ENCODE measurements at regions not wholly inside any gene's neighbourhood (a gene's known extent, or its start where the extent isn't known, plus 50 kb on each side); places are given as distances from the start of the nearest gene placed in this dataset.
A peak's percentile ranks its signal among the peaks of the same experiment; 100 is the strongest.

DNA sequence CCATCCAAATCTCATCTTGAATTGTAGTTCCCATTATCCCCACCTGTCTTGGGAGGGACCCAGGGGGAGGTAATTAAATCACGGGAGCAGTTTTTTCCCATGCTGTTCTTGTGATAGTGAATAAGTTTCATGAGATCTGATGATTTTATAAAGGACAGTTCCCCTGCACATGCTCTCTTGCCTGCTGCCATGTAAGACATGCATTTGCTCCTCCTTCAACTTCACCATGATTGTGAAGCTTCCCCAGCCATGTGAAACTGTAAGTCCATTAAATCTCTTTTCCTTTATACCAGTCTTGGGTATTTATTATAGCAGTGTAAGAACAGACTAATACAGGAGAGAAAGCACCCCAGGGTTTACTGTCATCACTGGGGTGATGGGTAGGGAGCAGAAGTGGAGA lies 220.4 kb upstream of the NUDT4 start:
- no peak for DNase-seq

DNA sequence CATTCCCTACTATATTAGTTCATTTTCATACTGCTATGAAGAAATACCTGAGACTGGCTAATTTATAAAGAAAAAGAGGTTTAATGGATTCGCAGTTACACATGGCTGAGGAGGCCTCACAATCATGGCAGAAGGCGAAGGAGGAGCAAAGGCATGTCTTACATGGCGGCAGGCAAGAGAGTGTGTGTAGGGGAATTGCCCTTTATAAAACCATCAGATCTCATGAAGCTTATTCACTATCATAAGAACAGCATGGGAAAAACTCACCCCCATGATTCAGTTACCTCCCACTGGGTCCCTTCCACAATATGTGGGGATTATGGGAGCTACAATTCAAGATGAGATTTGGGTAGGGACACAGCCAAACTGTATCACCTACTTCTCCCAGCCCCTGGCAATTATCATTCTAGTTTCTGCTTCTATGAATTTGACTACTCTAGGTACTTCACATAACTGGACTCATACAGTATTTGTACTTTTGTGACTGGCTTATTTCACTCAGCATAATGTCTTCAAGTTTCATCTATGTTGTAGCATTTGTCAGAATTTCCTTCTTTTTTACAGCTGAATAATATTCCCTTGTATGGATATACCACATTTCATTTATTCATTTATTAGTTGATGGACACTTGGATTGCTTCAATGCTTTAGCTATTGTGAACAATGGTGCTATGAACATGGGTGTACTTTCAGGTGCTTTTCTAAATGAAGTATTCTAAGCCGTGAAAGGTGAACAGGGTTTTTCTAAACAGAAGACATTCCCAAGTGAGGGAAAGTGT lies 219.5 kb upstream of the NUDT4 start:
- DNase-seq: no peak

DNA sequence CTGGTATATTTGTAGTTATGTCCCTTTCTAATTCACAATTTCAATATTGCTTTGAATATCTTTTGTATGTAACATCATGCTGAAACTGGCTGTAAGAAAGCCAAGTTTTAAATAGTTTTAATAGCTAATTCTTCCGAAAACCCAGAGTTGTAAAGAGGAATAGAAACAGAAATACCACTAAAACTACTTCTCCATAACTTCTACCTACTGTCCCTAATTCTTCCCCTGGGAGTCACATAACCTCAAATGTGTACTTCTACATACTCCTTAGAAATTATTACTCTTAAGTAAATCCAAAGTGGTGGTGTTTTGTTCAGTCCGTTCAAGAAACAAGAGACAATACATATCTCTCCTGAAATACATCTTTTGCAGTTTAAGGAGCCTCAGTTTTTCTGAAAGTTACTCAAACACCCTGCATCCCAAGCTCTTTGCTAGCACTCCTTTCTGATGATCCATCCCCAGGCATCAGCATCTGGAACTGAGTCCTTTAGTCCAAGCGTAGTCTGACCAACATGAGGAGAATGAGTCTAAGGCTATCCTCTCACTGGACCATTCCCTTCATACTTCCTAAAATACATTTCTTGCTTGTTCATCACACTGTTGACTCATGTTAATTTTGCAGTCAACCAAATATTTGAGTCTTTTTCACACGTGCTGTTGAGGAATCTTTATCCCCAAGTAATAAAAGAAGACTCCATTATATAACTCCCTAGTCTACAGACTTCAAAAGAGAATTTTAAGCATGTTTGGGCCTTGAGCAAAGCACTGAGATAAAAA lies 214.3 kb upstream of the NUDT4 start:
- DNase-seq: no peak

DNA sequence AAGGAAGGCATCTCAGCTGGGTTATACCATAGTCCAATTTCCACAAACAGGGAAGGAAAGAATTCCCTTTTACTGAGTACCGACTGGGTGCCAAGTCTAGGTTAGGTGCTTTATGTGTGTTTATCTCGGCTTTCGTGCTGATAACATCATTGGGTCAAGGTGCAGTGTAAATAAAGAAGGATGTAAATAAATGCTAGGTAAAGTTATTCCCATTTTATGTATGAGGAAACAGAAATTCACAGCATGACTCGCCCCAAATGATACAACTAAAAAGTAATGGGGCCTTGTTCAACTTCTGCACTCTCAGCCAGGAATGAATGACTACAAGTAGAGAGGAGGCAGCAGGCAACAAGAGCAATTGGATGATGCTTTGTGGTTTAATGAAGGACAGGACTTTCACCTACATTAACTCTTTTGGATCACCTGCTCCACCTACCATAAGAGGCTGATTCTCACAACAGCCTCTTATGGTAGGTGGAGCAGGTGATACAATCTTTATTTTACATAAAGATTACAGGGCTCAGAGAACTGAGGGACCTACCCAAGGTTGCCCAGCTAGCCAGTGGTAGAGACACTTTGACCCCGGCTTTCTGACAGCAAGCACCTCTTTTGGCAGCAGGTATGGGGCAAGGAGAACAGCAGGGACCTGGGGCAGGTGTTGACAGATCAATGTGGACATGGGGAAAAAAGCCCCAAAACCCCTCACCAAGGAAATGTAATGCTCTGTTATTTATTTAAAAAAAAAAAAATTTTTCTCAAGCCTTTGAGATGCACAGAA lies 213.4 kb upstream of the NUDT4 start:
- no peak for DNase-seq

DNA sequence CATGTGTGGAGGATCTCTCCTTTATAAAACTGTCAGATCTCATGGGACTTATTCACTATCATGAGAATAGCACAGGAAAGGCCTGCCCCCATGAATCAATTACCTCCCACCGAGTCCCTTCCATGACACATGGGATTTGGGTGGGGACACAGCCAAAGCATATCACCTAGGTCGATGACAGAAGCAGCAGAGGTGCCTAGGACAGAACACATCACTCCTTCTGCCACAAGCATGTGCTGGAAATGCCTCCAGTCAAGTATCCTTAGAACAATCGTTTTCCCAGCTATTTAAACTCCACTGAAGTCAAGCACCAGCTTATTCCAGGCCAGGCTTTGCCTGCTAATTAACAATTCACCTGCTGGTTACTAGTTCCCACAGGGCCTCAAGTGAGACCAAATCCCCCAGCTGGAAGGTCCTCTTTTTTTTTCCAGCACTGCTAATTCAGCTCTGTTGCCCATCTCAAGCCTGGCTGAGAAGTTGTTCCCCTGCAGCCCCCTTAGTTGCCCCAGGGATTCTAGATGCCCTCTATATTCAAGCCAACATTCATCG lies 212.3 kb upstream of the NUDT4 start:
- no peak for DNase-seq

DNA sequence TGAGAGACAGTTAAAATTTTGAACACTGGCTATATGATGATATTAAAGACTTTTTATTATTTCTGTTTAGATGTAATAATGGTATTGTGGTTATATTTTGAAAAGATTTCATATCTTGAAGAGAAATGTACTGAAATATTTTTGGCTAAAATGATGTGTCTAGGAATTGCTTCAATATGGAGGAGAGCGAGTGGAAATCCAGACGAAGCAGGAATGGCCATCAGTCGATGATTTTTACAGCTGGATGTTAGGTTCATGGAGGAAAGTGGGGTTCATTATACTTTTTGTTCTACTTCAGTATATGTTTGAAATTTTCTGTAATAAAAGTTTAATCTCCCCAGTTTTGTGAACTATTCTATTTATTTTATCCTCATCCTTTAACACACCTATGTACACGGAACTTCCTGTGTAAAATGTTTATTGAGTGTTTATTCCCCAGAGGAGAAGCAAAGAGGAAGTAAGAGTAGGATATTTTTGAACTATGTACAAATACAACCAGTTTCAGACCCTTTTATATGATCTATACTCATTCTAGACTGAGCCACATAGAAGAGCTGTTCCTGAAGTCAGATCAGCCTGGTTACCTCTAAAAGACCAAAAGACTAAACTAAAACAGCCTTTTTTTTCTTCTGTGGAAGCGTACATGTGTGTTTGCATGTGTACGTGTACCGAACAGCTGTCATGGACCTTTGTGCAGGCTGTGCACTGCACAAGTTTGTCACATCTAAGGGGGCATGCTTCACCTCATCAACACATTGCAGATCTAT lies 211.0 kb upstream of the NUDT4 start:
- DNase-seq: no peak

DNA sequence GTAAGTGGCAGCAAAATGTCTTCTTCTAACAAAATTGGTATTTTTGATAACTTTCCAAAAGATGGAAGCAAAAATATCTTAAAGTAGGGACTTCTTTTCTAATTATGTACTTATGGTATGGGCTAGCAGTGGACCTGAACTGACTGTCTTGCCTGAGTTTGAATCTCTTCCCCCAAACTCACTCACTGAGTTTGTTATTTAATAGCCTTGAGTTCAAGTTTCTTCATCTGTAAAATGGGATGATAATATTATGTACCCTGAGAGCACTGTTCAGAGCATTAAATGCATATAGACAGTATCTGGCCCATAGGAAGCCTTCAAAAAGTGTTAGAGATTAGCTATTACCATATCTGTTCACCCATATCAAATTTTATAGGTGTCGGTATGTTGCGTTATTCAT lies 210.4 kb upstream of the NUDT4 start:
- no peak for DNase-seq

DNA sequence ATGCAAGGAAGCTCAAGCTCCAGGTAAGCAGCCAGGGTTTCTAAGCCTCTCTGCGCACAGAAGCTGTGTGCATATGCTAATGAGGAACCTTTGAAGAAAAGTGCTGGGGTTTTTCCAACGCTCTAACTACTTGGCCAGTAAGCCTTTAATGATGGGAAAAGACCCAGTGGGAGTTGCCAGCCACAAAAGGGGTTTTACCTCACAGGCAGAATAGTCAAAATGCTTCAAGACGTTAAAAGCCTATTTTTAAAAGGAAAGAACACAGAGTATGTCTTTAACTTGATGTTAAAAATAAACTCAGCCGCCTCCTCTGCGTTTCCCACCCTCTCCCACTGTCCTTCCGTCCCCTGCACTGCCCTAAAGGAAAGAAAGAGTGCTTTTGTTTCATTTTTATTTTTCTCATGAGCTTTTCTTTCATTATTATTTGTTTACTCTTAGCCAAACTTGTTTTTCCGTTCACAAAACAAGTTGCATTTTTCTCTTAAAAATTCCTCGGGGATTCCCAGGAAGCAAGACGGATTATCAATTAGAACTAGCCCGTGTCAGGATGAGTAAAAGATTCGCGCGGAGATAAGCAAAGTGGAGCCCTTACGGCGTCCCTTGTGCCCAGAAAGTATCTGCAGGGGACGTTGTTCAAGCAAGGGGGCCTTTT lies 209.8 kb upstream of the NUDT4 start:
- peak in 2 of 14 donors; percentile 6 to 11 for DNase-seq

DNA sequence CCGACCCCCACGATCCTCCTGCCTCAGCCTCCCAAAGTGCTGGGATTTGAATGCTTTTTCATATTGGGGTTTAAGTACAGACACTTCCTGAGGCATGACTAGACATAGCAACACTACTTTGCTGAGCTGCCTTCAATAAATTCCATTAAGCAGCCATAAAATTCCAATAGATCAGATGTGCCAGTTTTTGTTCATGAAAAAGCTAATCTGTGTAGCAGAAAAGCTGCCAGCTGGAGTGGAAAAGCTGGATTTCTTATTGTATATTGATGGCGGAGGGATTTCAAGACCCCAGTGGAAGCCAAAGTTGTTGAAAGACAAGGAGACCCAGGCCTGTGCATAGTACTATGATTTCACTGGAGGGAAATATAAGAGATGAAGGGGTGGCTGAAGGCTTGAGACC lies 209.0 kb upstream of the NUDT4 start:
- DNase-seq: no peak

DNA sequence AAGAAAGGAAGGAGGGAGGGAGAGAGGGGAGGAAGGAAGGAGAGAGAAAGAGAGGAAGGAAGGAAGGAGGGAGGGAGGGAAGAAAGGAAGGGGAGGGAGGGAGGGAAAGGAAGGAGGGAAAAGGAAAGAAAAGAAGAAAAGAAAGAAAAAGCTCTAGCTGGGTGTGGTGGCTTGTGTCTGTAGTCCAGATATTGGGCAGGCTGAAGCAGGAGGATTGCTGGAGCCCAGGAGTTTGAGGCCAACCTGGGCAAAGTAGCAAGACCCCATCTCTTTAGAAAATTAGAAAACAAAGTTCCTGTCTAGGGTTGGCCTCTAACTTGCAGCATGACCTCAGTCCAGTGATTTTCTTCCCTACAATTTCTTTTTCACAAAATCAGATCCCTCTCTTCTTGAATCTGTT lies 208.2 kb upstream of the NUDT4 start:
- DNase-seq: no peak

DNA sequence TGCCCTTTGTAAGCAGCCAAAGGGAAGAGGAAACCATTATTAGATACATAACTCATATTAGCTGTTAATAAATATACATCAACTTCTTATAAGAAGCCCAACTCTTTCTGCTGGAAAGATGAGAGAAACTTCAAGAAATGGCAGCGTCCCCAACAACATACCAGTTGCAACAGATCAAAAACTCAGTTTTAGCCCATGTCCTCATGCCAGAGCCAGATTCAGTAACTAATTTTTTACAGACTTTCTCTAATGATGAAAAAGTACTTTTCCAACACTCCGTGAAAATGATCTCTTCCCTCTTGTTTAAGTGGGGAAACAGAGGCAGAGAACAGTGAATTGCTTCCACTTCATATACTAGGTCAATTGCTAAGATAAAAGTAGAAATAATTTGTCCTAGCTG lies 206.8 kb upstream of the NUDT4 start:
- no peak for DNase-seq

DNA sequence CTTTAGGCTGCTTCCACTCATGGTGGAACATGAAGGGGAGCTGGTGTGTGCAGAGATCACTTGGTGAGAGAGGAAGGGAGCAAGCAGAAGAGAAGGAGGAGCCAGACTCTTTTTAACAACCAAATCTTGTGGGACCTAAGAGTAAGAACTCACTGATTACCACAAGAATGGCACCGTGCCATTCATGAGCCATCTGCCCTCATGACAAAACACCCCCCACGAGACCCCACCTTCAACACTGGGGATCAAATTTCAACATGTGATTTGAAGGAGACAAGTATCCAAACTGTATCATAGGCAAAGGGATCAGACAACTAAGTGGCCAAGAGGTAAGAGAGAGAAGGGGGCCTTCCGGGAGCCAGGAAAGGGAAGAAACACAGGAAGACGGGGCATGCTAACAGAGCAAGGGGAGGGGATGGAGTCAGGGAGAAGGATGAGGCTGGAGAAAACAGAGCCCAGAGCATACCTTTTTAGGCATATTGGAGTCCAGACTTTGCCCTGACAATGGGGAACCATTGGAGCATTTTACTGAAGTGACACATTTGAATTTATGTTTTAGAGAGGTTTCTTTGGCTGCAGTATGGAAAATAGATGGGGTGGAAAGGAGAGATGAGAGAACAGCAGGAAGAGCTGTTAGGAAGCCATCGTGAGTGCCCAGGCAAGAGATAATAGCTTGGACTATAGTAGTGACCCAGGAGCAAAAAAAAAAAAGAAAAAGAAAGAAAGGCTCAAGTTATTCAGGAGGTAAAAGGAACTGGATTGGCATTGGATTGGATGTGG lies 204.4 kb upstream of the NUDT4 start:
- DNase-seq: no peak

DNA sequence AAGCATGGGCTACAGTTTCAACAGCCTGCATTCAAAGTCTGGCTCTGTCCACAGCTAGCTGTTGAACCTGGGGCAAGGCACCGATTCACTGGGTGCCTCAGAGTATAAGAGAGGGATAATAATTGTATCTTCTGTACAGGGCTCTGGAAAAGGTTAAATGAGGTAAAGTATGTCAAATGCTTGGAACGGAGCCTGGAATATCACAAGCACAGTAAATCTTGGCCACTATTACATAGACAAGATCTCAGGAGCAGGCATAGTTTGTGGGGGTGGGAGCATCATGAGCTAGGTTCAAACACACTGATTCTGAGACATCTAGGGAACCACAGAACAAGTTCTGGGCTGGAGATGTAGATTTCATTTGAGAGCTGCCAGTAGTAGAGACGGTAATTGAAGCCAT lies 203.7 kb upstream of the NUDT4 start:
- no peak for DNase-seq

DNA sequence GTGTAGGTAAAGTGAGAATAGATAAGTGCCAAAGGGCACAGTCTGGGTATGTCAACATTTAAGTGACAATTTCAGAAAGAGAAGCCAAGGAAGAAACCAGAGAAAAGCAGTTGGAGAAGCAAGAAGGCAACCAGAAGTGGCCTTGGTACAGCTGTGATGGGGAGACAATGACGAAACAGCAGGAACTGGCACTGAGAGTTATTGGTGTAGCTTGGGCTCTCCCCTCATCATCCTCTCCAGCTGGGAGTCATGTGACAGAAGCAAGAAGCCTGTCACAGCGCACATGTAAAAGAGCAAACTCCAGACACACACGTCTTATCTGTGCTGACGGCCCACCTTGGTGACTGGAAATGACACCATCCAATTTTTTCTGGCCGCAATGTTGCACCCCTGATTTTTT lies 203.3 kb upstream of the NUDT4 start:
- no peak for DNase-seq

DNA sequence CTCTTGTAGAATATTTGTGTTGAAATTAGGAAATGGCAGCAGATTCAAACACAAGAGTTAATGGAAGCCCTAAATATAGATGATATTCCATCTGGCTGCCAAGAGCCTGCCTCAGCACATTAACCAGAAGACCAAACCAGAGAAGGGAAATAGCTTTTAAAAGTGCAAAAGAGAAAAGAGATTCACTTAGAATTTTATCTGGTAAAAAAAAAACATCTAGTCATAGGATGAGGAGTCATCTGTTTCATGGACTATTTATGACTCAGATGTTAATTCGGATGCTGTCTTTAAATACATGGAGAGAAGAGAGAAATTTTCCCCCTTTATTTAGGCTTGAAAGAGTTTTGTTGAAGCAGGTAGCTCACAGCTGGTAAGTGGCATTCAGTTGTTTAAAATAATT lies 201.6 kb upstream of the NUDT4 start:
- DNase-seq: no peak

DNA sequence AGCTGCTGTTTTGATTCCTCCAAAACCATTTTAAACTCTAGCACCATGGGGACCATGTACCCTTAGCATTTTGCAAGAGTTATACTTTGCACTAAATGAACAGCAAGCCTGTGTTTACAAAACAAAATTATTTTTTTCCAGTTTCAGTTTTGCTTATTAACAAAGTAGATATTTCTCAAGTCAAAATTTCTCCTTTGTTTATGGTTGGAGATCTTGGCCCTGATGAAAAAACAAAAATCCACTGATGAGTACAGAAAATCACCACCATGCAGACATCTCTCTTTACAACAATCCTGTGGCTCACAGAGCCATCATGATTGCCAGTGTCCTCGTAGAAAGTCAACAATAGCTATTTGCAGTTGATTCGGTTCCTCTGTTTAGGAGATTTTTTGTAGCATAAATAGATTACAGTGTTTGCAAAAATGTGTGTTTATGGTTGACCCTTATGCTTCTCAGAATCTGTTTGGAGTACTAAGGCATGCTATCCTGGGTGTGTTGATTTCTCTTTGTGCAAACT lies 201.1 kb upstream of the NUDT4 start:
- no peak for DNase-seq

DNA sequence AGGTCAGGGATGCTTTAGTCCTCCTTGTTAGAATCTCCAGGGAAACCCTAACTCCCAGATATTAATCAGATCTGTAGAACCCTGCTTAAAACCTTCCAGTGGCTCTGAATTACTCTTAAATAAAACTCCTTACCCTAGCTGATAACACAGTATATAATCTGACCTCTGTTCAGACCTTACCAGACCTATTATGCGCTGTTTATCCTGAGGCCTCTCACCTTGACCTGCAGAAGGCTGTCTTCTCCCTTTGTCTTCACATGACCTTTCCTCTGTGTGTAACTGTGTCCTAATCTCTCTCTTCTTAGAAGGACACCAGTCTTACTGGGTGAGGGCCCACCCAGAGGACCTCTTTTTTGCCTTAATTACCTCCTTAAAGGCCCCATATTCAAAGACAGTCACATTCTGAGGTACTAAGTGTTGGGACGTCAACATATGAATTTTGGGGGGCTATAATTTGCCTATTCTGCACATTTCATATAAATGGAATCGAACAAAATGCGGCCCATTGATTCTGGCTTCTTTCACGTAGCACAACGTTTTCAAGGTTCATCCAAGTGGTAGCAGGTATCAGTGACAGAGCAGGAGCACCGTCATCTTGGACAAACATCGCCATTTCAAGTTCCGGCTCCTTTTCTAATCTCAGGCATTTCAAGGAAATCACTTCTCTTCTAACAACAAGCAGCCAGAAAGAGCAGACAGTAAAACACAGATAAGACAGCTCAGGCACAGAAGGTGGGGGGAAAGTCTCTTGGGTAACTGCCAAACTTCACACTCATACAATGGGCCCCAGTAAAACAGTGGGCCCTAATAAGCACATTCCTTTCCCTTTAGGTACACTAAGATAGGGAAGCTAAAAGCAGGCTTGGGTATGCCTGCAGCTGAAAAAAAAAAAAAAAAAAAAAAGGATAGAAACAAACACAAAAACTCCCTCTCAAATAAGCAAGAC lies 200.2 kb upstream of the NUDT4 start:
- DNase-seq: no peak

DNA sequence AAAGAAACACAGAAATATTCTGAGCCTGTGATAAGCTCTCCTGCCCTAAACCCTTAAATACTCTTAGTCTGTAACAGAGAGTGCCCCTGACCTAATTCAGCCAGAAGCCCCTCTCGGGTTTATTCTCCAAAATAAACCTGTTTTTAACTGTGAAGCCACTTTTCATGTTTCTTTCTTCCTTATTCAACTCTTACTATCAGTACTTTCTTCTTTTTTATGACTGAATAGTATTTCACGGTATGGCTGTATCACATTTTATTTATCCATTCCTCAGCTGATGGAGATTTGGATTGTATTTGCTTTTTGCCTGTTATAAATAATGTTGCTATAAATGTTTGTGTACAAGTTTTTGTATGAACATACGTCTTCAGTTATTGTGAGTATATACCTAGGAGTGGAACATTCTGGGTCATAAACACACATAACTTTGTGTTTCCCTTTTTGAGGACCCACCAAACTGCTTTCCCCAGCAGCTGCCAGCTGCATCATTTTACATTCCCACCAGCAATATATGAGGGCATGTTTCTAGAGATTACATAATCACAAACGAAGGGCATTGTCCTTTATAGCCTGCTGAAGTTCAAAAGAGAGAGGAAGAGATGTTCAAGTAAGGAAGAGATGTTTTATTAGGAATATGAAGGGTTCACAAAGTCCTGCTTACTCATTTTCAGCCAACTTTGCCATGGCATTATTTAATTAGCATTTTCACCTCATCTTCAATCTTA lies 199.4 kb upstream of the NUDT4 start:
- DNase-seq: no peak

DNA sequence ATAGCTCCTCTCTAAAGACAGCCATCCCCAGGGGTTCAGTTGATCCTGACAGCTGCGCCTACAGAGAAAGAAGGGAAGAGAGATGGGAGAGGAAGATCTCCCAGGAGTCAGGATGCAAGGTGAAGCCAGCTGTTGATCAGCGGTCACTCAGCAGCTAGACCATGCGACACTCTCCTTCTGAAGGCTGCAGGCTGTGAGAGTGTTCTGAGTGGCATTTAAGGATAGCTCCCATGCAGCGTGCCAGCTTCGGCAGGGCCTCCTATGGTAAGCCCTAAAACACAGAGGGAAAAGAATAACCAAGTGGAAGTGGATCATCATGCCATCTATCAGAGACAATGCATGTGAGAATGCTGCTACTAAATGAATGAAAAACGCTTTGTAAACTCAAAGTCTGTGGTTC lies 197.9 kb upstream of the NUDT4 start:
- DNase-seq: no peak

Data from C1 segment of cervical spinal cord (tissue), 14 donors.